PFSK-1 (cell line): ENCODE measurements at regions not wholly inside any gene's neighbourhood (a gene's known extent, or its start where the extent isn't known, plus 50 kb on each side); places are given as distances from the start of the nearest gene placed in this dataset.

ENCODE experiments used
- SIN3A ChIP-seq: IDR thresholded peaks from 2 replicates; pipeline ENCODE4 v1.6.1; 2012; ENCODE audit warnings: mild to moderate bottlenecking, low read length, moderate library complexity, borderline replicate concordance; ENCODE audit not compliant: insufficient read depth
- TAF1 ChIP-seq: IDR thresholded peaks from 2 replicates; pipeline ENCODE4 v1.6.1; 2012; ENCODE audit warnings: low read length, control low read depth, borderline replicate concordance; ENCODE audit not compliant: insufficient read depth
- TF ChIP-seq, protein P1 (sequence below), 2 experiments: IDR thresholded peaks; 2 replicates each; pipeline versions ENCODE4 v1.6.1 to v1.8.0; 2011 to 2012; ENCODE audit warnings: low read depth in 2 of 2, low read length in 2 of 2, control low read depth in 1 of 2, inconsistent platforms in 1 of 2, mild to moderate bottlenecking in 1 of 2, moderate library complexity in 1 of 2; ENCODE audit not compliant: insufficient read depth in 1 of 2

DNA sequence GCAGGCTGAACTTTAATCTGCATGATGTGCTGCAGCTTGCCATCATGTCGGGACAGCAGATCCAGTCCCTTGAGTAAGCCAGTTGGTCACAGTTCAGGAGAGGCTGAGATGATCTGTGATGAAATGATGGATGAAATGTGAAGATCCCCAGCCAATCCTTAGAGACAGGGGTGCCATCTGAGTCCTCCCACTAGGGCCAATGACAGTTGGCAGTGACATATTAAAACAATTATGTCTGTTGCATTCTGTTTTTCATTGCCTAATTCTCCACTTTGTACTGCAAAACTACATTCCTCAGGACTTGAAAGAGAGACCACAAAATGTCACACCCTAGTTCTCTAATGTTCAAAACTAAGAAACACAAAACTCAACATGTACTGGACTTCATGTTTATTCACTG lies 66.3 kb upstream of the CAV2 start:
- no peak for TF ChIP-seq TAF1
- no peak for TF ChIP-seq SIN3A
- TF ChIP-seq, protein P1, sequence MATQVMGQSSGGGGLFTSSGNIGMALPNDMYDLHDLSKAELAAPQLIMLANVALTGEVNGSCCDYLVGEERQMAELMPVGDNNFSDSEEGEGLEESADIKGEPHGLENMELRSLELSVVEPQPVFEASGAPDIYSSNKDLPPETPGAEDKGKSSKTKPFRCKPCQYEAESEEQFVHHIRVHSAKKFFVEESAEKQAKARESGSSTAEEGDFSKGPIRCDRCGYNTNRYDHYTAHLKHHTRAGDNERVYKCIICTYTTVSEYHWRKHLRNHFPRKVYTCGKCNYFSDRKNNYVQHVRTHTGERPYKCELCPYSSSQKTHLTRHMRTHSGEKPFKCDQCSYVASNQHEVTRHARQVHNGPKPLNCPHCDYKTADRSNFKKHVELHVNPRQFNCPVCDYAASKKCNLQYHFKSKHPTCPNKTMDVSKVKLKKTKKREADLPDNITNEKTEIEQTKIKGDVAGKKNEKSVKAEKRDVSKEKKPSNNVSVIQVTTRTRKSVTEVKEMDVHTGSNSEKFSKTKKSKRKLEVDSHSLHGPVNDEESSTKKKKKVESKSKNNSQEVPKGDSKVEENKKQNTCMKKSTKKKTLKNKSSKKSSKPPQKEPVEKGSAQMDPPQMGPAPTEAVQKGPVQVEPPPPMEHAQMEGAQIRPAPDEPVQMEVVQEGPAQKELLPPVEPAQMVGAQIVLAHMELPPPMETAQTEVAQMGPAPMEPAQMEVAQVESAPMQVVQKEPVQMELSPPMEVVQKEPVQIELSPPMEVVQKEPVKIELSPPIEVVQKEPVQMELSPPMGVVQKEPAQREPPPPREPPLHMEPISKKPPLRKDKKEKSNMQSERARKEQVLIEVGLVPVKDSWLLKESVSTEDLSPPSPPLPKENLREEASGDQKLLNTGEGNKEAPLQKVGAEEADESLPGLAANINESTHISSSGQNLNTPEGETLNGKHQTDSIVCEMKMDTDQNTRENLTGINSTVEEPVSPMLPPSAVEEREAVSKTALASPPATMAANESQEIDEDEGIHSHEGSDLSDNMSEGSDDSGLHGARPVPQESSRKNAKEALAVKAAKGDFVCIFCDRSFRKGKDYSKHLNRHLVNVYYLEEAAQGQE (IDR thresholded peaks at IDR 0.05; ENCODE audit: insufficient read depth in 1 of 2, low read depth in 2 of 2, low read length in 2 of 2): no peak
